Hindlimb muscle (tissue), 1 donor: ENCODE measurements at regions not wholly inside any gene's neighbourhood (a gene's known extent, or its start where the extent isn't known, plus 50 kb on each side); places are given as distances from the start of the nearest gene placed in this dataset.

Experiments
- DNase-seq: peaks from one replicate; pipeline ENCODE4 v3.0.0-alpha.2; 2013

DNA sequence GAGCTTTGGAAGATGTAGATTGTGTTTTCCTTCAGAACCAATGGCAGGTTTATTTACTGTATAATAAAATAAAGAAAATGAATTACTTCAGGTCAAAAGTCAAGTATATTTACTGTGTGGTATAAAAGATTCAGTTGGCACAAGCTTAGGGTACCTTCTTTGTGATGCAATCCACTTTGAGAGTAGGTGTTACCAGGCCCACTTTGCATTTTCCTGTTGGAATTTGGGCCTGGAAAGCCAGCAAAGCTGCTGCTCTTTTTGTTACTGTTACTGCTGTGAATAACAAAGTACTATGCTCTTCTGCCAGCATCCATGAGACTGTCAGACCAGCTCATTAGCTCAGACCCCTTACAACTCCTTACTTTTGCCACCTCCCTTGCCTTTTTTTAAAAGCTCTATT, 649.0 kb upstream of the SEL1L start:
- no peak for DNase-seq

DNA sequence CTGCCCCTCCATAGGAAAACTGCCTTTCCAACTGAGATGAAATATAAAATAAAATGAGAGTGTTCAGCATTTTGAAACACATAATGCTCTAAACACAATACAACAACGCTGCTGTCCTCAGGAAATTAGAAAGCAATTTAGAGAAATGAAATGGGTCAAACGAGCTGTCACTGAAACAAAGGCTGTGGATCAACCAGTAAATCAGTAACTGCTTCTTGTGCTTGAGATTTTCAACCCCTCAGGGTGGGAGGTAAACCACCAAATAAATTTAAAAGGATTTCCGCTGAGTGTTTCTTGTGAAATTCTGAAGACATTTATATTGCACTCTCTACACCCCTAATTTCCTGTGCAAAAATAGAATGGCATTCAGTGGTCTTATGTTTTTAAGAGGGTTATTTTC, 657.1 kb upstream of the SEL1L start:
- DNase-seq, result no peak

DNA sequence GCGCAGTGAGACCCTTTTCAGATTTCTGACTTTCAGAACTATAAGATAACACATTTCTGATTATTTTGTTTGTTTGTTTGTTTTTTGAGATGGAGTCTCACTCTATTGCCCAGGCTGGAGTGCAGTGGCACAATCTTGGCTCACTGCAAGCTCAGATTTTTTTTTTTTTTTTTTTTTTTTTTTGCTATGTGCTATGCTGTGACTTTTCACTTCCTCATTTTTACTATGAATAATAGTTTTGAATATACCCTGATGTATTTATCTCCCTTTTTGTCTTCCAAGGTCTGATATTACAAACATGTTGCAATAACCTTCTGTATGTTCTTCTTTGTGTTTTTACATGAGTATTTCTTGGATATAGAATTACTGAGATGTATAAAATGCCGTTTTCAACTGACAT, 658.7 kb upstream of the SEL1L start:
- no peak for DNase-seq

DNA sequence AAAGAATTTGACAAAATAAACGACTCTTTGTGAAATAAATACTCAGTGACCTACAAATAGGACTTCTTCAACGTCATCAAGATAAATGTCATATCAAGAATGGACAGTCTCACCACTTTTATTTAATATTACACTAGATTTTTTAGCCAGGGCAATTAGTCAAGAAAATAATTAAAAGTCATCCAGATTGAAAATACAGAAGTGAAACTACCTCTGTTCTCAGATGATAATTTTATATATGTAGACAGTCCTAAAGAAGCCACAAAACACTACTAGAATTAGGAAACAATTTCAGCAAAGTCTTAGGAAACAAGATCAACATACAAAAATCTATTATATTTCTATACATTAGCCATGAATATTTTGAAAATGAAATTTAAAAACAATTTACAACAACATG, 689.6 kb upstream of the SEL1L start:
- no peak for DNase-seq

DNA sequence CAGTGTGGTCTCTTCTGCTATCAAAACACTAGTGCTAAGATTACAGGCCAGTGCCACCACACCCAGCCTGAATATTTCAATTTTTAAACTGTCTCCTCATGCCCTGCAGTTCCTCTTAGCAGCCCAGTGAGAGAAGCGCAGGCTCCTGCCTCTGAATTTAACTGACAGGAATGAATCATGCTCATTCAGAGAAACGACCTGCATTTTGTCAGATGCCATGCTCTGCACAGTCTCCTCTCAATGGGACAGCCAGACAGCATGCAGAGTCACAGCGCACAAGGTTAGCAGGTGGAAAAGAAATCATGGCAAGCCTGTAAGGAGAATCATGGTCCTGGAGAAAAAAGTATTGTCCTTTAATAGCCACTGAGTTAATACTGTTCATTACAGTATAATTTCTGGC, 691.0 kb upstream of the SEL1L start:
- no peak for DNase-seq

DNA sequence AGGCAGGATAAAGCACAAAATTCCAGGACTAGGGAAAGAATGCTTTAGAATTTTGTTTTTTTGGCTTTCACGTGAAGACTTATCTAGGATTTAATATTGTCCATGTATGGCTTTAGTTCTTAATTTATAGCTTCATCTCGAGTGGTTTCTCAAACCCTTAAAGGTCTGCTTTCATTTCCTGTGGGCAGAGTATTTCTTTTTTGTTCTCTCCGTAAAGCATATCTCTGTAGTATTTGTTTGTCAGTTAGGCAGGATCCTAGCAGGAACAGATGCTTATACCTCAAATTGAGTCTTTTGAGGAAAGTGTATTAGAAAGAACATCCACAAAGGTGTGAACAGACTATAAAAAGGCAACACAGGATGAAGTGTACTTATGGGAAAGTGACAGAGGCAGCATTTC, 697.1 kb upstream of the SEL1L start:
- no peak for DNase-seq

DNA sequence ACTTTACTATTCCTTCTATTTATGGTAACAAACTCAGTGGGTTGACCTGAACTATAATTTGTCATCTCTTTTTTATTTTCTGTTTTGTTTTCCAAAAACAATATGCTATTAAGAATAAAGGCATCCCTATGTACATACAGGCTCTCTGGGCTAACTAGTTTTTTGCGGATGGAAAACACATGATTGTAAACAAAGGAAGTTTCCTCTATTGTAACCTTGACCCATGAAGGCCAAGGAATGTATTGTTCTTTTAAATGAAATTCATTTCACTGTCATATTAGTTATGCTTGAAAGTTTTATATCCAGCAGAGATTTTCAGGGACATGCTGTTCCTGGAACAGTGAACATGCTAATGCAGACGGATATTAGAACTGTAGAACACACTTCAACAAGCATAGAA, 705.0 kb upstream of the SEL1L start:
- no peak for DNase-seq

DNA sequence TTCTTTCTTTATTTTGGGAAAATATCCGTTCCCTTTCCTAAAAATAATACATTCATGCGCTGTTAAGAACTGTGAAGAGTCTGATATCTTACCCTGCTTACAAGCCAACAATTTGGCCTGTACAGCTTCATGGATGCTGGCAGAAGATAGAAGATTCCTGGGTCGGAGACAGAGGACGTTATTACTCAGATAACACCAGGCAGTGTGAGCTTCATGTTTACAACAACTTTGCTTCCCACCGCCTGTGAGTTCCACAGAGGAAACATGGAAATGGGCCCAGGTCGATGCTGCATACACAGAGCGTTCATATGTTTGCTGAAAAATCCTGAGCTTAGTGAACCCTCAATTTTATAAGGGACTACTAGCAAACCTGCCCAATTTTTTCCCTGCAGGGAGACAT, 705.6 kb upstream of the SEL1L start:
- DNase-seq, result no peak

DNA sequence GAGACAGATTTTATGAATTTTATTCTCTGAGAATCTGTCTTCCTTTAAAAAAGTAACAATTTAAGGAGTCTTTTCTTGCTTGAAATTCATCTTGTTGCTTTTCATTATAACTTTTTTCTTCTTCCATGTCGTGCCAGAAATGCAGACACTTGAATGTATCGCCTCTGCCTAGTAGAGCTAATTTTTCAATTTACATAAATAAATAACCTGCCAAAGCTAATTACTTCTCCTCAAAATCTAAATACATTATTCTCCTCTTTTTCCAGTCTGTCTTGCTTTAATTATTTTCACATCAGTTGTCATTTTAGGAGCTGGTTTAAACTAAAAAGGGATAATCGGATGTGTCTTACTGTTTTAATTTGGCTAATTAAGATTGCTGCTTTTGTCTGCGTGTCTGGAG, 711.1 kb upstream of the SEL1L start:
- DNase-seq, result no peak

DNA sequence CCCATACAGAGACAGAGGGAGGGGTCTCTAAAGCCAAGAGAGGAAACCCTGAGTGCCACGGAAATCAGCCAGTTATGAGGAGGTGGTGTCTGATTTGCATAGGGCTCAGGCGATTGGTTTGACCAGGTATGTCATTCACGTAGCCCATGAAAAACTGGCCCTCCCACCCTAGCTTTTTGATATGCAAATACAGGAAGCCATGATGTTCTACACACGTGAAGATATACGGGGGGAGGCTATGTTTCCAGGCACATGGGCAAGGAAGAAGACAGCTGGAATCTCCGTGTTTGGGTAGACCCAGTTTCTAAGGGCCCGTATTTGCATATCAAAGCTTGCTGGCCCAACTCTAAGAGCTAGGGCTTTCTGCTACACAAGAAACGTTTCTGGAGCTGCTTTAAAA, 717.8 kb upstream of the SEL1L start:
- no peak for DNase-seq

DNA sequence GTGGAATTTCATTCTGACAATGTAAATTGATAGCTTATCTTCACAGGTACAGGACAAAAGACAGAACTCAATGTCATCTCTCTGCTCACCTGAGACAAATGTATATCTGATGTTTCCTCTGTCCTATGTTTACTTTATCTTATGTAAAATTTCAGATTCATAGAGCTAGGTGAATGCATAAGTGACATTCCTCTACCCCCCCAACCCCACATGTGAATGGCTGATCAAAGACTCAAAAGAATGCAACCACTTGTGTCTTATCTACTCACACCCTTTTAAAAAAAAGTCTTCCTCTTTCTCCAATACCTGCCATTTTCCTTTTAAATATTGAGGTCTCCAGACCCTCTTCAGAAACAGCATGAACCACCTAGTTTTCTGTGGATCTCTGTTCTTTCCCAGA, 736.6 kb upstream of the SEL1L start:
- DNase-seq, result no peak

DNA sequence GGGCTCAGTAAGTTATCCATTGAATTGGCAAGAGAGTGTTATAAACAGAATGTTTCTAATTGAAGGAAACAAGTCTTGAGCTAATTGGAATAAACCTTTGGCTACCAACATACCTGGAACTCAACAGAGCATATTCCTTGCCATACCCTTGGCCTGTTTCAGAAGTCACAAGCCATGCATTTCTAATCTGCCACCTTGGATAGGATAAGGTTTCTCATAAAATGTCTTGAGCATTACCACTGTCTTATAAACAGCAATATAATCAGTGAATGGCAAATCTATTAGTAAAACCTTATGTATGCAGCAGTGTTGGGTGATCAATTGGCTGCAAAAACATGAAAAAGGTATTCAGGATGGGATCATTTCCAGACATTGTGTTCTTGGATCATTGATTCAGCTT, 765.2 kb upstream of the SEL1L start:
- no peak for DNase-seq

DNA sequence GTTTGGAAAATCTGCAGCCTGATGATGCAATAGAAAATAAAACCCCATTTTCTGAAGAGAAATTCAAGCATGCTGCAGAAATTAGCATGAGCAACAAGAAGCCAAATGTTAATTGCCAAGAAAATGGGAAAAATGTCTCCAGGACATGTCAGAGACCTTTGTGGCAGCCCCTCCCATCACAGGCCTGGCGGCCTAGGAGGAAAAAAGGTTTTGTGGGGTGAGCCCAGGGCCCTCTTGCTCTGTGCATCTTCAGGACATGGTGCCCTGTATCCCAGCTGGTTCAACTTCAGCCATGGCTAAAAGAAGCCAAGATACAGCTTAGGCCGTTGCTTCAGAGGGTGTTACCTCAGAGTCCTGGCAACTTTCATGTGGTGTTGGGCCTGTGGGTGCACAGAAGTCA, 775.5 kb upstream of the SEL1L start:
- no peak for DNase-seq

DNA sequence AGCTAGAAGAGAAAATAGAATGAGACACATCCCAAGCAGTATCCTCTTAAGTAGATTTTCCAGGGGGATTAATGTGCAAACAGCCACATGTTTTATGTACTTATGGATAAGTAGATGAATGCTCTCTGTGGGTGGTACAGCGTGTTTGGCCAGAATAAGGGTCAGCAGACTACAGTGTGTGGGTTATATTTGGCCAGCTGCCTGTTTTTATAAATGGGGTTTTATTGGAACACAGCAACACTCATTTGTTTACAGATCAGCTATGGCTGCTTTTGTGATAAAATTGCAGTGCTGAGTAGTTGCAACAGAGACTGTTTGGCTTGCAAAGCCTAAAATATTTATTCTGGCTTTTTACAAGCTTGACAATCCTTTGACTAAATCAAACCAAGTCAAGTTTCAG, 780.2 kb upstream of the SEL1L start:
- DNase-seq, result no peak

DNA sequence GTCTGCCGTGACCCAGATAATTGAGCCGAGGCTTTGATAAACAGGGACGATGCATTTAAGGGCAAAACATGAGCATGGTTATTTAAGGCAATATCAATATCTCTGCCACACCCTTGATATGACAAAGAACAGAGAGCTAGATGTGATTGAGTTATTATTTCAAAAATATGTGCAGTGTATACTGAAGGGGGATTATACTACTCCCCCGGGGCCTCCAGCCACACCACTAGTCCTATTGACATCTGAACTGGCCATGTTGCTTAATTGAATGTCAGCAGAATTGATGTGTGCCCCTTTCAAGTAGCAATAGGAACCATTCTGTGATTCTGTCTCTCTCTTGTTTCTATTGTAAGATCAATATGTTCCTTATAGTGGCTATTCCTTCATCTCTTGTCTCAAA, 794.8 kb upstream of the SEL1L start:
- no peak for DNase-seq

DNA sequence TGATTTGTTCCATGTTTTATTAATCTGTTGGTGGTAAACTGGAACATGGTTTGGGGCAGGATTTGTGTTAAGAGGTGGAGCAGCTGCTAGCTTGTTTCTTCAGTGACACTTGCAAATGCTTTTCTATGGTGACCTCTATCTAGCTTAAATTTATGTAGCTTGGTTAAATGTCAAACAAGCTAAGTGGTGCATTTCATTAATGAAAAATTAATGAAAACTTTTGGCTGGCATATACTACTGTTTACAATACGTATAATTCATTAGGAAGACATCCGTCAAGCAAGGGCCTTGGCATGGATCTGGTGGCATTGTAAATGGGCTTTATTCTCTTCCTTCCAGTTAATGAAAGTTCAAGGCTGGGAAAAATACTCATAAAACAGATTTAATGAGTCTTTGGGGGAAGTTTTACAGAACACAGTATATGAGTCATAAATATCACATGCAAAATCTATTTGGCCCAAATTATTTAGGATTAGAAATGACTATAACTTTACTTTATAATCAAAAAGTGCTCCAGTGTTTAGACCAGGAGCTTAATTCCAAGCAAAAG, 807.7 kb upstream of the SEL1L start:
- DNase-seq, result peak; percentile 7

DNA sequence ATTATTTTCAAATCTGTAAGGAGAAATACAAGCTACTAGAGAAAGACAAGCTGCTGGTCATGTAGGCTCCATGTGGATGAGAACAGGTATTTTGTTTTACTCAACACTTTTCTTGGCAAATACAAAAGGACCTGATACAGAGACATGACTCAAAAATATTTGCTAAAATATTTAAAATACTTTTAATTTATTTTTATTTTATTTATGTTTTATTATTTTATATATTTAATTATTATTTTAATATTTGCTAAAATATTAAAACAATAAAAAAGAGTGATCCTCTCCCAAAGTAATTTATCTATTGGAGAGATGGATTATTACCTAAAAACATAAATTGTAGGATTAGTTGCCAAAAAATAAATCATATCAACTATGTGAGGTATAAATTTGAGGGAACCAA, 808.9 kb upstream of the SEL1L start:
- DNase-seq, result no peak

DNA sequence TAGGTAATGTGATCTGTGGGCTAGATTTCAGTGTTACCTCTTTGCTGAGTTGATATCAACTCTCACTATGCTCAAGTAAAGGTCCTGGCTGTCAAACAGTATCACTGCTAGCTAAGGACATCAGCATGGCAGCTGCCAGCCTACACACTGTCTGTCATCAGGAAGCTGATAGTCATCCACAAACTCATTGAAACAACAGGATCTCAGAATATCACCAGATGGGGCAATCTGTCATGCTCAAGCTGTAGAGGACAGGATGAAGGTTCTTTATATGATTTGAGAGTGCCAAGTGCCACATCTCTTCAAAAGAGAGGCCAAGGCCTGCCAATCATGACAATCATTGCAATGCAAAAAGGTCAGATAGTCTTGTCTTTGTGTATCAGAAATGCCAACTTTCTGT, 811.5 kb upstream of the SEL1L start:
- no peak for DNase-seq

DNA sequence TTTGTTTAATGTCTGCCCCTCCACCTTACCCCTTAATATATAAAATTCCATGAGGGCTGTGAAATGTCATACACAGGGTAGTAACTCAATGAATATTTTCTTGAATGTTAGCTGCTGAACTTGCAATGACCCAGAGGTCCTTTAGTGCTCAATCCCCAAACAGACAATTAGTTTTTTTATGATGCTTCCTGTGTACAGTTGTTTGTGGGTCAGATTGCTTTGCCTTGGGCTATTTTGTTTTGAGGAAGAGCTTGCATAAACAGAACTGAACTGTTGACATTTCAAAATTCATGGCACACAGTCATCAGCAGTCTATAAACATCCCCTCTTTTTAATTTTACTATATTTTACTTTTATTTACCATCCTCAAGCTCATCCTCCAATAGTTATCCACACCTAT, 820.5 kb upstream of the SEL1L start:
- no peak for DNase-seq

DNA sequence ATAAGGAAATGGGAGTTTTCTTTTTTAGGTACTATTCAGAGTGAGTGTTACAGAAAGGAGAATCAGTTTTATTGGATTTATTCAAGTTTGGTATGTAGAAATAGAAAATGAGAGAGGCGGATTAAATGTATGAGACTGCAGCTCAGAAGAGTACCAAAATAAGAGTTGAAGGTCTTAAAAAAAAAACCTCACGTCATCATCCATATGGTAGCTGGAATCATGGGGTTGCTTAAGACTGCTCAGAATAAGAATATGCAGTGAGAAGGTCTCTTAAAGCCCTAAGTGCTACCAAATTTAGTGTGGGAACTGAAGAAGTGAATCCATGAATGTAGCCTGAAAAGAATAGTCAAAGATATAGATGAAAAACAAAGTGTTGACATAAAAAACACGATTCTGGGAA, 825.5 kb upstream of the SEL1L start:
- no peak for DNase-seq

DNA sequence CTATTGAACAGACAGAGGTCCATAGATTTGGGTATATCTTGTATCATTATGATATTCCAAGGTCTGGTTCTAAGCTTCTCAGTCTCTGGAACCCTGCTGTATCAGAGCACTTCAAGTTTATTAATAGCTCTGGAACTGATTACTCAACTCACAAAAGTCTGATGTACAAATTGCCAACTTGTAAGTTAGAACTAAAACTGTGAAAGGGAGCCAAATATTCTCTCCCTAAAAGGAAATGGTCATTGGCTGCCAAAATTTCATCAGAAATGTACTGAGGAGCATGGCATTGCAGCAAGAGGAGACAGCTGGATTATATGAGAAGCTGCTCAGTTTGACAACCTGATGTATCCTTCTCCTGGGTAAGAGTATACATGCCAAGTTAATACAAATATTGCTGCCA, 828.8 kb upstream of the SEL1L start:
- DNase-seq, result no peak

DNA sequence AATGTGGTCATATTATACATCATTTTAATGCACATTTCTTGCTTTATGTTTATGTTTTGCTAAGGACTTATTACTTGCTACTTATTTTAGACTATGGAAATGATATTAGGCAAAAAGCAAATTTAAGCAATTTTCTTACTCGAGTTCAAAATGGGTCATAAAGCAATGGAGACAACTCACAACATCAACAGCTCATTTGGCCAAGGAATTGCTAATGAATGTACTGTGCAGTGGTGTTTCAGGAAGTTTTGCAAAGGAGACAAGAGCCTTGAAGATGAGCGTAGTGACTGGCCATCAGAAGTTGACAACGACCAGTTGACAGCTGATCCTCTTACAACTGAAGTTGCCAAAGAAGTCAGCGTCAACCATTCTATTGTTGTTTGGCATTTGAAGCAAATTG, 831.8 kb upstream of the SEL1L start:
- DNase-seq, result no peak

DNA sequence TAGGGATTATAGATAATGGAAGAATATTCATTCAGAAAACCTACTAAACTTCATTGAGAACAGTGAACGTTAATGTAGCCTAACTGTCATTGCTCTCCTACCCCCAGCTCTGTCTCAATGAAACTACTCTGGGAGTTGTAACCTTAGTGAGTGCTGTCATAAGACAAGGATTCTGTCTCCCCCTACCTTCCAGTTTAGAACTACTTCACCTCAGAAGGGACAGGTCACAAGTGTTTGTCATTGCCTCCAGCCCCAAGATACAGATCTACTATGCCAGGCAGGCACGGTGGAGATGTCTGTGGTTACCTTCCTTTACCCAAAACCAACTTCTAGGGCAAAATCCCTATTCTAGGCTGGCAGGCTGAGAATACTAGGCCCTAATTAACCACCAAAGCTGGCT, 833.1 kb upstream of the SEL1L start:
- DNase-seq, result no peak

DNA sequence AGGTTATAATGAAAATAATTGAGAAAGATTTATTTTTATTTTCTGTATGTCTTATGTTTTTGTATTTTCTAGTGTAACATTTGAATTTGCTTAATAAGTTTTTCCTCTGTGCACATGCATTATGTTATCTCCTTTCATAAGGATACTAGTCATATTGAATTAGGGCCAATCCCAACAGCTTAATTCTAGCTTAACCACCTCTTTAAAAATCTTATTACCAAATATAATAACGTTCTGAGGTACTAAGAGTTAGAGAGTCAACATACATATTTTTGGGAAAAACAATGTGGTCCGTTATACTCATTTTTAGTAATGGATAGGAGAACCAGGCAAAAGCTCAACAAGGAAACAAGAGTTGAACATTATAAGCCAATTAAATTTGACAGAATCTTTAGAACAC, 845.6 kb upstream of the SEL1L start:
- no peak for DNase-seq

DNA sequence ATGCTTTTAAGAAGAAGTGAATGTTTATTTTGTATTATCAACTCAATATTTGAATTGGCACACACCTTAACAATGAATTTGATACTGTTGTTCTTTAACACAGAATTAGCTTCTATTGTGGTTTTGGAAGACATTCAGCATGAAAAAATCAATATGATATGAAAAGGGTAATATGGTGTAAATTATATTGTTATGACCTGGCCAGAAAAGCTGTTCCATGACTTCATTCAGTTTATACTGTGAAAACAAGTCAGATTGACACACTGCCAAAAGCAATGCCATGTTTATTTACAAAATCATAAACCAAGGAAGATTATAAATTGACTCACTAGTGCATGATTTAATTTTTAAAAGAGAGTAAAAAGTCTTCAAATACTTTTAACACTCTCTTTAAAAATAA, 851.4 kb upstream of the SEL1L start:
- DNase-seq, result no peak

DNA sequence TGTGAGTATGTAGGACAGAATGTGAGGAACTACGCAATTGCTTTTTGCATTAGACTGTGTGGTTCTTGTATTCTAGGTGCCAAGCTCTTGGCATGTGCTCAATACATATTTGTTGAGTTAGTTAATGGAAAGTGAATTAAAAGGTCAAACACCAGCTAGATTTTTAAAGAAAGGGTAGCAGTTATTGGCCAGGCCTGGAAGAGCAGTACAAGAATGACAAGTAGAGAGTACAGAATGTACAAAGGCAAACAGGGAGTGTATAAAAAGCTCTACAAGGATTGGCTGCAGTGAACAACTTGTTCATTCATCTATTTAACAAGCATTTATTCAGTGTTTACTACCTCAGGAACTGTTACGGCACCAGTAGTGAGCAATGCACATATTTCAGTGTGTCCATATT, 854.0 kb upstream of the SEL1L start:
- no peak for DNase-seq
